ENCODE measurements at regions not wholly inside any gene's neighbourhood (a gene's known extent, or its start where the extent isn't known, plus 50 kb on each side); places are given as distances from the start of the nearest gene placed in this dataset.

DNA sequence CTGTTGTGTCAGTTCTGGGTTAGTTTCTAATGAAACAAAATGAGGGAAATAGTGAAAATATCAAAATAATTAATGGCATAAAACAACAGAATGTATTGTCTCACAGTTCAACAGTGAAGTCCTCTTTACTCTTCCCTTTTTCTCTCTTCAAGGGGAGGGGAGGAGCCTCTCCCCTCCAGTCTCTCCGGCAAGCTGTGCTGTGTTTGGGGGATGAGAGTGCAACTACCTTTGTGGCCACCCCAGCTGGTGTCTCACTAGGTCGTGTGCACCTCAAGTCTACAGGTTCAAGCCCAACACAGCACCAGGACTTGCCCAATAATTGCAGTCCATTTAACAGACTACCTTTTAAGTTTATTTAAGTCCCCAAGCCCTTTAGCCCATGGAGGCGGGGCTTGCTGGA is 271.7 kb upstream of the DOK6 start:
- TF ChIP-seq, protein P1, sequence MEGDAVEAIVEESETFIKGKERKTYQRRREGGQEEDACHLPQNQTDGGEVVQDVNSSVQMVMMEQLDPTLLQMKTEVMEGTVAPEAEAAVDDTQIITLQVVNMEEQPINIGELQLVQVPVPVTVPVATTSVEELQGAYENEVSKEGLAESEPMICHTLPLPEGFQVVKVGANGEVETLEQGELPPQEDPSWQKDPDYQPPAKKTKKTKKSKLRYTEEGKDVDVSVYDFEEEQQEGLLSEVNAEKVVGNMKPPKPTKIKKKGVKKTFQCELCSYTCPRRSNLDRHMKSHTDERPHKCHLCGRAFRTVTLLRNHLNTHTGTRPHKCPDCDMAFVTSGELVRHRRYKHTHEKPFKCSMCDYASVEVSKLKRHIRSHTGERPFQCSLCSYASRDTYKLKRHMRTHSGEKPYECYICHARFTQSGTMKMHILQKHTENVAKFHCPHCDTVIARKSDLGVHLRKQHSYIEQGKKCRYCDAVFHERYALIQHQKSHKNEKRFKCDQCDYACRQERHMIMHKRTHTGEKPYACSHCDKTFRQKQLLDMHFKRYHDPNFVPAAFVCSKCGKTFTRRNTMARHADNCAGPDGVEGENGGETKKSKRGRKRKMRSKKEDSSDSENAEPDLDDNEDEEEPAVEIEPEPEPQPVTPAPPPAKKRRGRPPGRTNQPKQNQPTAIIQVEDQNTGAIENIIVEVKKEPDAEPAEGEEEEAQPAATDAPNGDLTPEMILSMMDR (conservative IDR thresholded peaks at IDR 0.05 in 1 of 2, IDR thresholded peaks at IDR 0.05 in 1 of 2; ENCODE audit: extremely low read depth in 1 of 2, insufficient read depth in 1 of 2, low read depth in 1 of 2, low read length in 2 of 2), result no peak
- no peak for TF ChIP-seq EZH2 (IDR thresholded peaks at IDR 0.05; ENCODE audit: borderline replicate concordance, low read length)

All from mammary epithelial cell (primary cell).